ENCODE measurements at regions not wholly inside any gene's neighbourhood (a gene's known extent, or its start where the extent isn't known, plus 50 kb on each side); places are given as distances from the start of the nearest gene placed in this dataset.

DNA sequence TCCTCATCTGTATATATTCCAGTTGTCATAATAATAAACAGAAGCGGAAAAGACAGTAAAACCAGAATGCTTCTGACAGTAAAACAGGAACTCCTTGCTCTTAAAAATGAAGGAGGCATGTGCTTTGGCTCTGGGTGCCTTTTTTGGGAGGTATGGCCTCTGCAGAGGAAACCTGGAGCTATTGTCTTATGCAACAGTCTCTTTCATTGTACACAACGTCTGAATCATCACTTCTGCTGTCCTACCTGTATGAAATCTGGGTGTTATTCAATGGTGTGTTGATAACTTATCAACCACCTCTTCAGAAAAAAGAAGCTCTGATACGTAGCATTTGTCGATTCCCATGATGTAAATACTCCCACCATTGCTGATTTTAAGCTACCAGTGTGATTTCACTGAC, 64.8 kb downstream of the CDCA7 start:
- H3K4me3 ChIP-seq: no peak overlapping the region
- DNase-seq (ENCODE audit: low read depth in 1 of 2, low spot score in 1 of 2): no peak
- TF ChIP-seq CTCF (IDR thresholded peaks at IDR 0.05; ENCODE audit: low read depth, low read length): no peak
- H3K9me3 ChIP-seq (ENCODE audit: low read depth): no peaks in the 10 kb centered on the region
- no peaks in the 10 kb centered on the region for H3K27me3 ChIP-seq
- no peak overlapping the region for H3K27ac ChIP-seq
- H3K36me3 ChIP-seq: no peaks in the 10 kb centered on the region
- no peaks in the 10 kb centered on the region for H3K4me1 ChIP-seq (ENCODE audit: low read depth)

GRCh38 chr2:173424886-173425285, 70.2 kb downstream of the CDCA7 start:
- no peak for TF ChIP-seq CTCF (IDR thresholded peaks at IDR 0.05; ENCODE audit: low read depth, low read length)
- H3K4me3 ChIP-seq: no peak overlapping the region
- H3K9me3 ChIP-seq (ENCODE audit: low read depth): no peaks in the 10 kb centered on the region
- peak in 1 of 2 donors; percentile 31 for DNase-seq (ENCODE audit: low read depth in 1 of 2, low spot score in 1 of 2)
- H3K27ac ChIP-seq: no peak overlapping the region
- H3K4me1 ChIP-seq (ENCODE audit: low read depth): no peaks in the 10 kb centered on the region
- H3K27me3 ChIP-seq: no peaks in the 10 kb centered on the region
- no peaks in the 10 kb centered on the region for H3K36me3 ChIP-seq

- Histone ChIP-seq H3K4me1 (ENCODE audit: low read depth) (no peaks in the 10 kb centered on the region), H3K27ac (no peak overlapping the region), H3K4me3 (no peak overlapping the region), H3K27me3 (no peaks in the 10 kb centered on the region), H3K36me3 (no peaks in the 10 kb centered on the region), H3K9me3 (ENCODE audit: low read depth) (no peaks in the 10 kb centered on the region)
- TF ChIP-seq CTCF (IDR thresholded peaks at IDR 0.05; ENCODE audit: low read depth, low read length): no peak
- peak; percentile 48 to 51 for DNase-seq (ENCODE audit: low read depth in 1 of 2, low spot score in 1 of 2)
Measured at GRCh38 chr2:173427887-173428668, 73.4 kb downstream of the CDCA7 start.

- Histone ChIP-seq H3K4me3 (no peak overlapping the region), H3K9me3 (ENCODE audit: low read depth) (no peaks in the 10 kb centered on the region), H3K36me3 (no peaks in the 10 kb centered on the region), H3K4me1 (ENCODE audit: low read depth) (no peaks in the 10 kb centered on the region), H3K27me3 (no peaks in the 10 kb centered on the region), H3K27ac (no peak overlapping the region)
- DNase-seq (ENCODE audit: low read depth in 1 of 2, low spot score in 1 of 2): no peak
- TF ChIP-seq CTCF (IDR thresholded peaks at IDR 0.05; ENCODE audit: low read depth, low read length): no peak
Measured at GRCh38 chr2:173431191-173431590, 76.5 kb downstream of the CDCA7 start.

DNA sequence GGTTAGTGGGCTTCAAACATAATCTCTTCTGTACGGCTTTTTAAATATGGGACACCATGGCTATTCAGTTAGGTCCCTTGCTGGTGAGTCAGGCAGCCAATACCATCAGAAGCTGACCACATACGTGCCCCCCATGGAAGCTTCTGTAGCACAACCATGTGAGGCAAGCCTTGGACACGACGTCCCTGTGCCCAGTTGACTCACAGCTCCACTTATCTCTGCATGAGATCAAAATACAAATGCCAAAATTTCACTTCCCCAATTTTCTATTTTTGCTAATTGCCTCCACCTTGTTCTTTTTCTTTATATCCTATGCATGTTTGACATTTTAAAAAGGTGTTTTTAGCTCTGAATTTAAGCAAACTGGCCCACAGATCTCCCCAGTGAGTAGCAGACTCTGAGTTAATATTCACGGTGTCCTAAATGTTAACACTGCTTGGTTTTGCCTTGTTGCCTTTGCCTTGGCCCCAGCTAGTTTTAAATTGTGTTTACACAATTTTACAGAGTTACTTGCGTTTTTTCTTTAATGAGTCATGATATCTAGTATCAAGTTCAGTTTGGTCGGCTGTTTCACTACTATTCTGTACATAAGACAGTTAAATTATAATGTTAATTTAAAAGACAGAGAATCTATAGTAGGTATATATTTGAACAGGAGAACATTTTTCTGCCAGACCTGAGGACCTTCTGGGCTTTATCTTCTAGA, 77.5 kb downstream of the CDCA7 start:
- H3K9me3 ChIP-seq (ENCODE audit: low read depth): no peaks in the 10 kb centered on the region
- no peaks in the 10 kb centered on the region for H3K27me3 ChIP-seq
- H3K4me3 ChIP-seq: no peak overlapping the region
- H3K36me3 ChIP-seq: no peaks in the 10 kb centered on the region
- H3K27ac ChIP-seq: no peak overlapping the region
- H3K4me1 ChIP-seq (ENCODE audit: low read depth): no peaks in the 10 kb centered on the region
- no peak for TF ChIP-seq CTCF (IDR thresholded peaks at IDR 0.05; ENCODE audit: low read depth, low read length)
- DNase-seq (ENCODE audit: low read depth in 1 of 2, low spot score in 1 of 2): peak in 1 of 2 donors; percentile 36

Measured in cardiac muscle cell (in vitro differentiated cells and primary cell).